ENCODE measurements at regions not wholly inside any gene's neighbourhood (a gene's known extent, or its start where the extent isn't known, plus 50 kb on each side); places are given as distances from the start of the nearest gene placed in this dataset.

GRCh38 chr6:120228297-120228696 is 878.7 kb upstream of the MAN1A1 start:
- TF ChIP-seq CTCF (IDR thresholded peaks at IDR 0.05 in 8 of 11, conservative IDR thresholded peaks at IDR 0.05 in 3 of 11) = no peak
- no peak for TF ChIP-seq POLR2A (IDR thresholded peaks at IDR 0.05)
- no peak for TF ChIP-seq POLR2AphosphoS5 (IDR thresholded peaks at IDR 0.05)

Data from spleen (tissue), 7 donors.